NCI-H526 (cell line): ENCODE measurements at regions not wholly inside any gene's neighbourhood (a gene's known extent, or its start where the extent isn't known, plus 50 kb on each side); places are given as distances from the start of the nearest gene placed in this dataset.
A peak's percentile ranks its signal among the peaks of the same experiment; 100 is the strongest.
"Not testable (repeated sequence)": the region's sequence is repeated elsewhere in the genome, so short reads cannot be mapped to it uniquely, and the experiment has no call there.

Experiments
- DNase-seq, 2 experiments: peaks; one replicate each; lab custom pipeline; 2025; lab: John Stamatoyannopoulos, UW

GRCh38 chr2:16203691-16204090, 263.3 kb downstream of the MYCN start:
- no peak for DNase-seq

- DNase-seq, result no peak
These were observed 262.7 kb downstream of the MYCN start for GRCh38 chr2:16203069-16203468.

GRCh38 chr2:16202266-16203020, 262.1 kb downstream of the MYCN start:
- DNase-seq, result peak in 1 of 2 experiments; percentile 97

GRCh38 chr2:16201848-16202247, 261.5 kb downstream of the MYCN start:
- DNase-seq, result no peak

GRCh38 chr2:16200554-16201193, 260.3 kb downstream of the MYCN start:
- no peak for DNase-seq

- no peak for DNase-seq
These were observed 259.7 kb downstream of the MYCN start for GRCh38 chr2:16199882-16200553.

GRCh38 chr2:16199241-16199640, 258.9 kb downstream of the MYCN start:
- not testable (repeated sequence) for DNase-seq

- no peak for DNase-seq
These were observed 258.0 kb downstream of the MYCN start for GRCh38 chr2:16198166-16198912.

GRCh38 chr2:16197504-16198147, 257.3 kb downstream of the MYCN start:
- no peak for DNase-seq

GRCh38 chr2:16196687-16197503, 256.5 kb downstream of the MYCN start:
- no peak for DNase-seq

GRCh38 chr2:16195681-16196070, 255.3 kb downstream of the MYCN start:
- DNase-seq, result no peak

GRCh38 chr2:16194931-16195680, 254.8 kb downstream of the MYCN start:
- no peak for DNase-seq

- no peak for DNase-seq
These were observed 254.2 kb downstream of the MYCN start for GRCh38 chr2:16194530-16194929.

- DNase-seq, result no peak
These were observed 253.7 kb downstream of the MYCN start for GRCh38 chr2:16194096-16194390.

- no peak for DNase-seq
These were observed 252.3 kb downstream of the MYCN start for GRCh38 chr2:16192416-16193216.

- no peak for DNase-seq
These were observed 251.3 kb downstream of the MYCN start for GRCh38 chr2:16191431-16192200.

- DNase-seq, result no peak
These were observed 250.3 kb downstream of the MYCN start for GRCh38 chr2:16190446-16191270.

- no peak for DNase-seq
These were observed 249.4 kb downstream of the MYCN start for GRCh38 chr2:16189836-16190160.
